ENCODE measurements at regions not wholly inside any gene's neighbourhood (a gene's known extent, or its start where the extent isn't known, plus 50 kb on each side); places are given as distances from the start of the nearest gene placed in this dataset.

DNA sequence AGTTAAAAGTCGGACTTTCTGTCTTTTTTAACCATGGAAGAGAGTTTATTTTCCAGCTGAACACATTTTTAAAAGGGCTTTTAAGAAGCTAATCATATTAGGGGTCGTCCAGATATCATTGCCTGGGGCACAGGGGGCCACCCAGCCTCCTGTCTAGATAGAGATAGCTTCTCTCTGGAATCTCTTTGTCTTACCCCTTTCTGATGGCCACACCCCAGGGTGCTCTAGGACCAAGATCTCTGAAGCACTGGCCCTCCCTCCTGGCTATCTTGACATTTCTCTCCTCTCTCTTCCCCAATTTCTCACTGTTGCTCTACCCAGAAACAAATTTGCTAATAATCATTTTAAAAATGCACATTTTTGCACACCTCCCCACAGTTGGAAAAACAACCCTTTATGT is 204.4 kb downstream of the NXNL2 start:
- Histone ChIP-seq H3K4me1 (ENCODE audit: insufficient read depth, low read length) (peaks cover 11% of the 10 kb centered on the region), H3K27ac (ENCODE audit: low read depth, low read length) (no peak overlapping the region), H3K4me3 (ENCODE audit: insufficient read depth, low read depth, low read length) (no peak overlapping the region), H3K9ac (ENCODE audit: low read length) (no peak overlapping the region), H4K20me1 (ENCODE audit: insufficient read depth, low read length) (no peaks in the 10 kb centered on the region), H3K27me3 (ENCODE audit: insufficient read depth, low read length) (no peaks in the 10 kb centered on the region), H2AFZ (ENCODE audit: low read depth, low read length) (no peak overlapping the region), H3K9me3 (ENCODE audit: insufficient read depth, low read depth, low read length) (peaks cover 3% of the 10 kb centered on the region), H3K4me2 (ENCODE audit: low read length) (no peak overlapping the region), H3K79me2 (ENCODE audit: insufficient read depth, low read length) (no peaks in the 10 kb centered on the region), H3K36me3 (ENCODE audit: insufficient read depth, low read length) (no peaks in the 10 kb centered on the region)
- Mint-ChIP-seq H3K4me3 (ENCODE audit: unreplicated experiment) (no peak overlapping the region), H3K36me3 (ENCODE audit: low read depth, unreplicated experiment) (no peaks in the 10 kb centered on the region), H3K4me1 (ENCODE audit: low read depth, unreplicated experiment) (peaks cover 3% of the 10 kb centered on the region), H3K9me3 (ENCODE audit: unreplicated experiment) (peaks cover 2% of the 10 kb centered on the region), H3K27me3 (ENCODE audit: low read depth, unreplicated experiment) (peaks cover 2% of the 10 kb centered on the region), H3K27ac (ENCODE audit: unreplicated experiment) (no peak overlapping the region)
- FAIRE-seq (no peak), DNase-seq (ENCODE audit: low read depth) (no peak)
- no peak for TF ChIP-seq EZH2 (IDR thresholded peaks at IDR 0.05; ENCODE audit: insufficient read depth, low read length)
- TF ChIP-seq CTCF (IDR thresholded peaks at IDR 0.05; ENCODE audit: insufficient read depth, low read depth, low read length): no peak

DNA sequence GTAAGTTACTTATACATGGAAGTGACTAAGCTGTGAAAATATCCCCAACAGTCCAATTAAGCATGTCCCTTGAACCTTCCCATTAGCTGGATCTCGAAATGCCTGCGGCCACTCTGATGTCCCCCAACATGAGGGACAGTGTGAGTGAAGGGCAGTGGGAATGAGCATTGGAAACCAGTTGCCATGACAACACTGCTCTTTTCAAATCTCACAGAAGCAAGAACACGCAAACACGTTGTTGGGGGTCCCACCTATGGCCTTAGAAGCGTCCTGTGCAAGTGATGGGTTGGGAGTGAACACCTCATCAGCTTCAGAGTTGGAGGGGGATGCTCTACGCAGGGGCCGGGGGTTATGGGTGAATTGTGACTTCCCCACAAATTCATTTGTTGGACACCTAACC is 205.9 kb downstream of the NXNL2 start:
- no peak overlapping the region for H3K4me3 Mint-ChIP-seq (ENCODE audit: unreplicated experiment)
- no peak overlapping the region for H3K4me2 ChIP-seq (ENCODE audit: low read length)

More for the DNA sequence above, 205.9 kb downstream of the NXNL2 start:
- H3K27ac Mint-ChIP-seq (ENCODE audit: unreplicated experiment): no peak overlapping the region
- Histone ChIP-seq H4K20me1 (ENCODE audit: insufficient read depth, low read length) (no peaks in the 10 kb centered on the region), H2AFZ (ENCODE audit: low read depth, low read length) (no peak overlapping the region), H3K4me3 (ENCODE audit: insufficient read depth, low read depth, low read length) (no peak overlapping the region), H3K27me3 (ENCODE audit: insufficient read depth, low read length) (no peaks in the 10 kb centered on the region), H3K36me3 (ENCODE audit: insufficient read depth, low read length) (no peaks in the 10 kb centered on the region), H3K27ac (ENCODE audit: low read depth, low read length) (no peak overlapping the region), H3K4me1 (ENCODE audit: insufficient read depth, low read length) (peaks cover 7% of the 10 kb centered on the region), H3K79me2 (ENCODE audit: insufficient read depth, low read length) (no peaks in the 10 kb centered on the region), H3K9me3 (ENCODE audit: insufficient read depth, low read depth, low read length) (peaks cover 3% of the 10 kb centered on the region), H3K9ac (ENCODE audit: low read length) (no peak overlapping the region)
- peaks cover 4% of the 10 kb centered on the region for H3K4me1 Mint-ChIP-seq (ENCODE audit: low read depth, unreplicated experiment)
- peaks cover 2% of the 10 kb centered on the region for H3K9me3 Mint-ChIP-seq (ENCODE audit: unreplicated experiment)
- no peak for DNase-seq (ENCODE audit: low read depth)
- H3K36me3 Mint-ChIP-seq (ENCODE audit: low read depth, unreplicated experiment): no peaks in the 10 kb centered on the region
- no peak for FAIRE-seq
- TF ChIP-seq CTCF (IDR thresholded peaks at IDR 0.05; ENCODE audit: insufficient read depth, low read depth, low read length): no peak
- no peak for TF ChIP-seq EZH2 (IDR thresholded peaks at IDR 0.05; ENCODE audit: insufficient read depth, low read length)
- peaks cover 2% of the 10 kb centered on the region for H3K27me3 Mint-ChIP-seq (ENCODE audit: low read depth, unreplicated experiment)

All from astrocyte (in vitro differentiated cells and primary cell).